GM04504 (cell line): ENCODE measurements at regions not wholly inside any gene's neighbourhood (a gene's known extent, or its start where the extent isn't known, plus 50 kb on each side); places are given as distances from the start of the nearest gene placed in this dataset.
"Not testable (repeated sequence)": the region's sequence is repeated elsewhere in the genome, so short reads cannot be mapped to it uniquely, and the experiment has no call there.

Experiments used
- DNase-seq: peaks from one replicate; pipeline ENCODE4 v3.0.0-alpha.2; 2012; ENCODE audit warnings: low read depth

DNA sequence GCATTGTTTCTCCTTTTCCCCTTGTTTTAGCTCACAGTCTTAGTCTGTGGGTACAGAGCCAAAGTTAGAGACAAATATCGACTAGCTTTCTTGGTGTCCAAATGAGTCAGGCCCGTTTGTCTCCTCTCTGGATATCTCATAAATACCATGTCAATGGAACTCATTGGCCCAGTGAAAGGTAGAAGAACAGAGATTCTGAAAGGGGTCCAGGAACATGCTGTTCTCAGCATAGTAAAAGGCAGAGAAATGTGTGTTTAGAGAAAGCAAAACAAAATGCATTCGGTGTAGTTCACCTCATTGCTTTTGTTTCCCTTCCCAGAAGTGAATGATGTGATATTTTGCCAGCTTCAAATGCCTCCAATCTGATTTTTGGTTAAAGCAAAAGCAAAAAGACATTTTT lies 238.6 kb upstream of the SLC8A1 start:
- no peak for DNase-seq

- no peak for DNase-seq
Observed at GRCh38 chr2:40700231-40700954, 248.5 kb upstream of the SLC8A1 start.

DNA sequence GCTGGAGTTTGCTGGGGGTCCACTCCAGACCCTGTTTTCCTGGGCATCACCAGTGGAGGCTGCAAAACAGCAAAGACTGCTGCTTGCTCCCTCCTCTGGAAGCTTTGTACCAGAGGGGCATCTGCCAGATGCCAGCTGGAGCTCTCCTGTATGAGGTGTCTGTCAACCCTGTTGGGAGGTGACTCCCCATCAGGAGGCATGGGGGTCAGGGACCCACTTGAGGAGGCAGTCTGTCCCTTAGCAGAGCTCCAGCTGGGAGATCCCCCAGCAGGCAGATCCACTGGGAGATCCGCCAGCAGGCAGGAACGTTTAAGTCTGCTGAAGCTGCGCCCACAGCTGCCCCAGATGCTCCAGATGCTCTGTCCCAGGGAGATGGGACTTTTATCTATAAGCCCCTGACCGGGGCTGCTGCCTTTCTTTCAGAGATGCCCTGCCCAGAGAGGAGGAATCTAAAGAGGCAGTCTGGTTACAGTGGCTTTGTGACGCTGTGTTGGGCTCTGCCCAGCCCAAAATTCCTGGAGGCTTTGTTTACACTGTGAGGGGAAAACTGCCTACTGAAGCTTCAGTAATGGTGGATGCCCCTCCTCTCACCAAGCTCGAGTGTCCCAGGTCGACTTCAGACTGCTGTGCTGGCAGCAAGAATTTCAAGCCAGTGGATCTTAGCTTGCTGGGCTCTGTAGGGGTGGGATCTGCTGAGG lies 260.5 kb upstream of the SLC8A1 start:
- not testable (repeated sequence) for DNase-seq

DNA sequence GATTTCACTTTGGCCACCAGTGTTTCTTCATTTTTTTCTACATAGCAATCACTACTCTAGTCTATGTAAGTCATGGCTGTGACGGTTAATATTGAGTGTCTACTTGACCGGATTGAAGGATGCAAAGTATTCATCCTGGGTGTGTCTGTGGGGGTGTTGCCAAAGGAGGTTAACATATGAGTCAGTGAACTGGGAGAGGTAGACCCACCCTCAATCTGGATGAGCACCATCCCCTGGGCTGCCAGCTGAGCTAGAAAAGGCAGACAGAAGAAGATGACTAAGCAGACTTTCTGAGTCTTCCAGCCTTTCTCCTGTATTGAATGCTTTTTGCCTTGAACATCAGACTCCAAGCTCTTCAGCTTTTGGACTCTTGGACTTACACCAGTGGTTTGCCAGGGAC lies 265.0 kb upstream of the SLC8A1 start:
- peak; percentile 79 for DNase-seq

- no peak for DNase-seq
Observed at GRCh38 chr2:40719414-40719813, 267.5 kb upstream of the SLC8A1 start.

- DNase-seq: no peak
Observed at GRCh38 chr2:40721595-40721994, 269.7 kb upstream of the SLC8A1 start.

GRCh38 chr2:40723194-40723593 lies 271.3 kb upstream of the SLC8A1 start:
- DNase-seq: no peak

DNA sequence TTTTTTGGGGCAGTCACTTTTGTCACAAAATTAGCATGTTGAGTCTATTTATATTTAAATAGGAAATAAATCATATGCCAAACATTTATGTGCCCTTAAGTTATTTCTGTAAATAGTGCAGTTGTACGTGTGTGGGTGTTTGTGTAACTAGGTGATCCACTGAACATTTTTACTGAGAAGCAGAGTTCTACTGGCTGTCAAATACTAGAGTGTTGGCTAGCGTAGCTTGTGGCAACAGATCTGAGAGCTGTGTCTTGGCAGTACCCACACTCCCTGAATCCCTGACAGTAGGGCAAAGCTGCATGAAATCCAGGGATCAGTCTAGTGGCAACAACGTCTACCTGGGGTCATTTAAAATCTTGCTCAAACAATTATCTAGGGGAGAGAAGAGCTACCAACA lies 273.1 kb upstream of the SLC8A1 start:
- DNase-seq: no peak

GRCh38 chr2:40725950-40726349 lies 274.1 kb upstream of the SLC8A1 start:
- no peak for DNase-seq

GRCh38 chr2:40734797-40735196 lies 282.9 kb upstream of the SLC8A1 start:
- no peak for DNase-seq

- DNase-seq: no peak
Observed at GRCh38 chr2:40737180-40737579, 285.3 kb upstream of the SLC8A1 start.

GRCh38 chr2:40740419-40740818 lies 288.5 kb upstream of the SLC8A1 start:
- no peak for DNase-seq

- no peak for DNase-seq
Observed at GRCh38 chr2:40741532-40741931, 289.6 kb upstream of the SLC8A1 start.

DNA sequence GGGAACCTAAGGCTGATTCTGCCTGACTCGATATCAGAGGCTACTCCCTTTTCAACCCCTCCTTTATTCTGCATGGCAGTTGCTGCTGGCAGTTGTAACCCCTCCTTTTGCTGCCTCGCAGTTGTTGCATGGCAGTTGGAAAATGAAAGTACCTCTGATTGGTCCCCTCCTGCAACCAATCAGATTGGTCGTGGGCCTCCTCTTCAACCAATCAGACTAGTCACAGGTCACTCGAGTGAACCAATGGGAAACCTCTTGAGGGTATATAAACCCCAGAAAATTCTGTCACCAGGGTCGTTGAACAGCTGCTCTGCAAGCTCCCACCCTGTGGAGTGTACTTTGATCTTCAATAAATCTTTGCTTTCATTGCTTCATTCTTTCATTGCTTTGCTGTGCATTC lies 294.3 kb upstream of the SLC8A1 start:
- no peak for DNase-seq

DNA sequence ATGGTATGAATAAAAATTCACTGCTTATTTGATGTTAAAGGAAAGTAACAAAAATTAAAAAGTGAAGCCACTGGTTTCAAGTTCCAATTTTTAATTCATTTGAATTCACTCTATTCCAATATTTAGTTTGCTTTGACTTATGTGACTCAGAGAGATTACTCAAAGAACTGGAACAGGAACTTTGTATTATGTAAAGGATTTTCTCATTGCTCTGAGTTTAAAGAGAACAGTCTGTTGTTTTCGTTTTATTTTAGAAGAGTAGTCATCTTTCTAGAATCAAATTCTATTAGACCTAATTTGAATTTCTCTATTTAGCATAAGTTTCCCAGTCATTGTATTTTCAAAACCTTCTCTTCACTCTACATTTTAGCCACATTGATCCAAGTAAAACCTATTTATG lies 300.1 kb upstream of the SLC8A1 start:
- no peak for DNase-seq

- DNase-seq: no peak
Observed at GRCh38 chr2:40752796-40753195, 300.9 kb upstream of the SLC8A1 start.

DNA sequence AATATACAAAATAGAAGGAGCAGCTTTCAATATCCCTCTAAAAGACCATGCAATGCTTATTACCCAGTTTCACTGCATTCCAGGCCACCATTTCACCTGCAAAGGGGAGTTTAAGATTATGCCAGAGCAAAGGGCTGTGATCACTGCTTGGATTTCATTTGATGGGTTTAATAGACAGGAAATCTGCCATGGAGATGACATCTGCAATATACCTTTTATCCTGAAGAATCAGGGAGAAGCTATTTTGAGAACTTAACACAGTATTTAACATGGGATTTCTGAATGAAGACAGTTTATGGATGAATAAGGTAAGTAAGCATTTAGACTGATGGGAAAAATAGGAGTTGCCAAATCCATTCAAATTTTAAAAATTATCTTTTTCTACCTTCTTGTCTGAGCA lies 303.0 kb upstream of the SLC8A1 start:
- DNase-seq: no peak

DNA sequence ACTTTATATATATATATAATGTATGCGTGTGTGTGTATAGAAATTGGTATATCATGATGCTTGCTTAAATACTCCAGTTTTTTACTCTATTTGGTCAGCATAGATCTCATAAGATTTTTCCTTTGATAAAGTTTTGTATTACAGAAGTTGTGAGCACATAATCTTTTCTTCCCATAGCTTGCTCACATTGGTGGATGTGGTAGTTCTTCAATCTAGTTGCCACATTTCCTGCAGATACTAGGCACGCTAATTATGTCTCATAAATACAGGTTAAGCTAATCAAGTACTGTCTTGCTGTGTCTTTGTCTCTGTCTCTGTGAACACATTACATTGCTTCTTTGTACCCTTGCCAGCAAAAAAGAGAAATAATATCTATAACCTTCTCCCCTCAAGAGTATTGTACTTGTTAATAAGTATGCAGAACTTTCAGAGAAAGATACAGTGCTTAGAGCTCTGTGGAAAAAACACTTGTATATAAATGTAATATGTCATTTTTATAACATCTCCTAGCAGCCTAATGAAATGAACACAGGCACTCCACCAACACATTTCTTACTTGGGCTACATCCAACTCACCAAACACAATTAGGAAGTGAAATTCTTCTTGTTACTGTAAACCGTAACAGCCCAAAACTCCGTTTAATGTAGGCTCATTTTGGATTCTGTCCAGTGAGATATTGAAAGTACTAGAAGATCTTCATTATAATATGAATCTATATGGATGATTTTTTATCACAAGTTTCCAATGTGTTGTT lies 306.7 kb upstream of the SLC8A1 start:
- DNase-seq: no peak

GRCh38 chr2:40760071-40760666 lies 308.3 kb upstream of the SLC8A1 start:
- peak; percentile 48 for DNase-seq

DNA sequence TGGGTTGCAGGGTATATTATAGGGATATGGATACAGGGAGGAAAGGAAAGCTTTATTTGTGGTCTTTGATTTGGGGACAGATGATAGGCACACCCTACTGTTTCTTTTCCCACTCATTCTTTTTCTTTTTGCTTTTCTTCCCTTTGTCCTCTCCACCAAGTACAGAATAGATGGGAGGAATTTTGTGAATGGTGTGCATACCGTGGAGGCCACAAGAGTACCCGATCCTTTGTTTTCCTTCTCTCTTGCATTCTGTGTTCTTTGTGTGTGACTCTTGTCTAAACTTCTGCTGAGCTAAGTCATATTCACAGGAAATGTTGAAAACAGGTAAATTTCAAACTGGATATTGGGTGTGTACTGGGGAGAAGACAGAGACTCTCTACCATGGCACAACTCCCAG lies 321.4 kb upstream of the SLC8A1 start:
- no peak for DNase-seq

DNA sequence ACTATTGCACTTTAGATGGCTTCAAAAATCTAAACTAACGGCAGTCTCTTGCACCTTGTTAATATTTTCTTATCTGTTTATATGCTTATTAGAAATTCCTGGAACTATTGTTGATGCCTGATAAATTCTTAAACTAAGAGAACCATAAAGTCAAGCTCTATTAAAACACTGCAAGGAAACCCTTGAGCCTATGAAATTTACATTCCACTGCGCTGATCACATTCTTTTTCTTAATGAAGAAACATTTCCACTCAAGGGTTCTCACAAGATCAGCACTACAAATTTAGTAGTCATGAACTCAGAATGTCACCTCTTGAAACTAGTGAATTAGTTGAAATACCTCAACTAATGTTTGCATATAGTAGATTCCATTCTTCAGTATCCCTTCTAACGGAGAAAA lies 331.8 kb upstream of the SLC8A1 start:
- DNase-seq: no peak

DNA sequence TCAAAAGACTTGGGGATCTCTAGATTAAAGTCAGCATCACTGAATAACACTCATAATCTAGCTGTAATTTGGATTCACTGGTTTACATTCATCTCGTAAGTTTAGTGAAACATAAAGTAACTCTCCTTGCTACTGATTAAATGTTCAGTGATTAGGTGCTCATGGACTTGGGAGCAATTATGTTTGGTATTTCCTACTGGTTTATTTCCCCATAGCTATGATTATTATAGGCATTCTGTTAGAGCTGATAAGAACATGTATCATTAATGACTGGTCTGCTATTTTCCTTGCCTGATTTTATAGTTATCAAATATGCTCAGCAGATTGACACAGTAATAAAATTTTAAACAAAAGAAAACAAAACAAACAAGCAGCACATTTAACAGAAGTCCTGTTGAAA lies 334.7 kb upstream of the SLC8A1 start:
- no peak for DNase-seq

DNA sequence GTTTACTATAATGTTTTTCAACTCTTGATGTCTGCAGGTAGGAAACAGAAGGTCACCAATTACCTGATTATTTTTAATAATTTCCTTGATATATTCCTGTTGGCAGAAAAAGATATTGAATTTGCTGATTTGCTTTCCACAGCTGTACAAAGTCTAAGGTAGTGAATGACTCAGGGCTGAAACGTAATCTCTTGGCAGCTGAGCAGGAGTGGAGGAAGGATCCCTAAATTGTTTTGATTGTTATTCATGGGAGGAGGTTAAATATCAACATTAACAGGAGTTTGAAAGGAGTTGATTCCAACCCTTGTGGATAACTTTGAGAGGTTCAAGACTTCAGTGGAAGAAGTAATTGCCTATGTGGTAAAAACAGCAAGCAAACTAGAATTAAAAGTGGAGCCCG lies 345.2 kb upstream of the SLC8A1 start:
- no peak for DNase-seq
